ENCODE measurements at regions not wholly inside any gene's neighbourhood (a gene's known extent, or its start where the extent isn't known, plus 50 kb on each side); places are given as distances from the start of the nearest gene placed in this dataset.
"Not testable (repeated sequence)": the region's sequence is repeated elsewhere in the genome, so short reads cannot be mapped to it uniquely, and the experiment has no call there.

- Mint-ChIP-seq H3K36me3 (peaks cover 0 to 9% of the 10 kb centered on the region in 2 donors), H3K27ac (no peak overlapping the region), H3K9me3 (peaks cover 0 to 5% of the 10 kb centered on the region in 2 donors)
- ATAC-seq (no peak), DNase-seq (ENCODE audit: low spot score in 2 of 2) (no peak)
These were observed 882.9 kb upstream of the B3GALT2 start for GRCh38 chr1:194069168-194069830.

GRCh38 chr1:194068446-194069167 lies 882.2 kb upstream of the B3GALT2 start:
- Mint-ChIP-seq H3K36me3 (peaks cover 0 to 9% of the 10 kb centered on the region in 2 donors), H3K27ac (no peak overlapping the region), H3K9me3 (peaks cover 0 to 10% of the 10 kb centered on the region in 2 donors)
- no peak for DNase-seq (ENCODE audit: low spot score in 2 of 2)
- ATAC-seq, result no peak

- DNase-seq (ENCODE audit: low spot score in 2 of 2) (no peak), ATAC-seq (no peak)
- peaks cover 0 to 16% of the 10 kb centered on the region in 2 donors for H3K9me3 Mint-ChIP-seq
- no peak overlapping the region for H3K27ac Mint-ChIP-seq
- H3K36me3 Mint-ChIP-seq, result peaks cover 0 to 9% of the 10 kb centered on the region in 2 donors
These were observed 881.4 kb upstream of the B3GALT2 start for GRCh38 chr1:194067772-194068171.

GRCh38 chr1:194062962-194063361 lies 876.5 kb upstream of the B3GALT2 start:
- Mint-ChIP-seq H3K27ac (no peak overlapping the region), H3K9me3 (peaks cover 8 to 28% of the 10 kb centered on the region in 2 donors), H3K36me3 (peaks cover 16 to 30% of the 10 kb centered on the region in 2 donors)
- ATAC-seq (no peak), DNase-seq (ENCODE audit: low spot score in 2 of 2) (no peak)

GRCh38 chr1:194062526-194062925 lies 876.1 kb upstream of the B3GALT2 start:
- no peak for DNase-seq (ENCODE audit: low spot score in 2 of 2)
- no peak for ATAC-seq
- Mint-ChIP-seq H3K9me3 (peaks cover 8 to 29% of the 10 kb centered on the region in 2 donors), H3K36me3 (peaks cover 14 to 31% of the 10 kb centered on the region in 2 donors), H3K27ac (no peak overlapping the region)

- Mint-ChIP-seq H3K36me3 (peaks cover 14 to 31% of the 10 kb centered on the region in 2 donors), H3K9me3 (peaks cover 8 to 33% of the 10 kb centered on the region in 2 donors), H3K27ac (peak overlapping the region; percentile 18 to 72)
- no peak for ATAC-seq
- no peak for DNase-seq (ENCODE audit: low spot score in 2 of 2)
These were observed 874.1 kb upstream of the B3GALT2 start for GRCh38 chr1:194060481-194060880.

GRCh38 chr1:194058268-194058667 lies 871.9 kb upstream of the B3GALT2 start:
- H3K36me3 Mint-ChIP-seq, result peaks cover 14 to 31% of the 10 kb centered on the region in 2 donors
- H3K27ac Mint-ChIP-seq; ATAC-seq; DNase-seq (ENCODE audit: low spot score in 2 of 2): not testable (repeated sequence)
- peaks cover 8 to 25% of the 10 kb centered on the region in 2 donors for H3K9me3 Mint-ChIP-seq

GRCh38 chr1:194056169-194056568 lies 869.8 kb upstream of the B3GALT2 start:
- H3K9me3 Mint-ChIP-seq, result peaks cover 8 to 23% of the 10 kb centered on the region in 2 donors
- ATAC-seq (peak; percentile 42 to 53), DNase-seq (ENCODE audit: low spot score in 2 of 2) (no peak)
- no peak overlapping the region for H3K27ac Mint-ChIP-seq
- peaks cover 14 to 29% of the 10 kb centered on the region in 2 donors for H3K36me3 Mint-ChIP-seq

GRCh38 chr1:194055536-194055935 lies 869.1 kb upstream of the B3GALT2 start:
- Mint-ChIP-seq H3K27ac (no peak overlapping the region), H3K9me3 (peaks cover 8 to 21% of the 10 kb centered on the region in 2 donors), H3K36me3 (peaks cover 13 to 23% of the 10 kb centered on the region in 2 donors)
- ATAC-seq (no peak), DNase-seq (ENCODE audit: low spot score in 2 of 2) (no peak)

GRCh38 chr1:194052514-194053338 lies 866.3 kb upstream of the B3GALT2 start:
- peak overlapping the region in 1 of 2 donors; percentile 81 for H3K27ac Mint-ChIP-seq
- DNase-seq (ENCODE audit: low spot score in 2 of 2) (no peak), ATAC-seq (peak; percentile 14 to 61)
- H3K36me3 Mint-ChIP-seq, result no peaks in the 10 kb centered on the region
- peaks cover 0 to 4% of the 10 kb centered on the region in 2 donors for H3K9me3 Mint-ChIP-seq

- Mint-ChIP-seq H3K9me3 (peaks cover 3 to 9% of the 10 kb centered on the region in 2 donors), H3K36me3 (peaks cover 0 to 5% of the 10 kb centered on the region in 2 donors), H3K27ac (no peak overlapping the region)
- no peak for ATAC-seq
- no peak for DNase-seq (ENCODE audit: low spot score in 2 of 2)
These were observed 861.5 kb upstream of the B3GALT2 start for GRCh38 chr1:194047921-194048320.

- DNase-seq (ENCODE audit: low spot score in 2 of 2) (no peak), ATAC-seq (no peak)
- Mint-ChIP-seq H3K36me3 (peaks cover 0 to 5% of the 10 kb centered on the region in 2 donors), H3K9me3 (peaks cover 3 to 9% of the 10 kb centered on the region in 2 donors), H3K27ac (no peak overlapping the region)
These were observed 860.8 kb upstream of the B3GALT2 start for GRCh38 chr1:194047206-194047605.

- Mint-ChIP-seq H3K27ac (no peak overlapping the region), H3K36me3 (peaks cover 0 to 5% of the 10 kb centered on the region in 2 donors), H3K9me3 (peaks cover 3 to 9% of the 10 kb centered on the region in 2 donors)
- ATAC-seq (no peak), DNase-seq (ENCODE audit: low spot score in 2 of 2) (no peak)
These were observed 859.0 kb upstream of the B3GALT2 start for GRCh38 chr1:194045416-194045815.

GRCh38 chr1:194044892-194045291 lies 858.5 kb upstream of the B3GALT2 start:
- DNase-seq (ENCODE audit: low spot score in 2 of 2), result no peak
- H3K9me3 Mint-ChIP-seq, result peaks cover 3 to 9% of the 10 kb centered on the region in 2 donors
- ATAC-seq, result peak in 1 of 2 donors; percentile 13
- H3K27ac Mint-ChIP-seq, result no peak overlapping the region
- peaks cover 0 to 5% of the 10 kb centered on the region in 2 donors for H3K36me3 Mint-ChIP-seq

- ATAC-seq, result peak in 1 of 2 donors; percentile 49
- Mint-ChIP-seq H3K9me3 (peaks cover 3 to 9% of the 10 kb centered on the region in 2 donors), H3K27ac (no peak overlapping the region), H3K36me3 (peaks cover 0 to 5% of the 10 kb centered on the region in 2 donors)
- no peak for DNase-seq (ENCODE audit: low spot score in 2 of 2)
These were observed 857.8 kb upstream of the B3GALT2 start for GRCh38 chr1:194043984-194044755.

GRCh38 chr1:194042736-194043135 lies 856.3 kb upstream of the B3GALT2 start:
- Mint-ChIP-seq H3K36me3 (peaks cover 0 to 5% of the 10 kb centered on the region in 2 donors), H3K9me3 (peaks cover 3 to 9% of the 10 kb centered on the region in 2 donors), H3K27ac (no peak overlapping the region)
- ATAC-seq, result no peak
- DNase-seq (ENCODE audit: low spot score in 2 of 2), result no peak

All from activated naive CD4-positive, alpha-beta T cell treated with anti-CD3 and anti-CD28 coated beads, Interleukin-2, amount 50 U/mL, for 72 hours (primary cell).